Activated T-helper 2 cell treated with anti-CD3 and anti-CD28 coated beads, Interferon-gamma antibody, Interleukin-2, Interleukin-4, amounts not matched to agents 10 μg/mL and 5 μg/mL and 100 μg/mL, durations not matched to agents 14 hours and 24 hours and 36 hours (primary cell): ENCODE measurements at regions not wholly inside any gene's neighbourhood (a gene's known extent, or its start where the extent isn't known, plus 50 kb on each side); places are given as distances from the start of the nearest gene placed in this dataset.
"Not testable (repeated sequence)": the region's sequence is repeated elsewhere in the genome, so short reads cannot be mapped to it uniquely, and the experiment has no call there.

Source experiments
- DNase-seq: peaks from one replicate; pipeline ENCODE4 v3.0.0; 2021; ENCODE audit warnings: low spot score
- H3K27ac Mint-ChIP-seq: one replicate; pipeline ENCODE4 v1.8.0; 2021; ENCODE audit warnings: mixed read lengths
- H3K27me3 Mint-ChIP-seq: one replicate; pipeline ENCODE4 v1.8.0; 2021; ENCODE audit warnings: low read depth, mixed read lengths
- H3K36me3 Mint-ChIP-seq: one replicate; pipeline ENCODE4 v1.8.0; 2021; ENCODE audit warnings: low read depth, mixed read lengths
- H3K4me1 Mint-ChIP-seq: one replicate; pipeline ENCODE4 v1.8.0; 2021; ENCODE audit warnings: low read depth, mixed read lengths
- H3K4me3 Mint-ChIP-seq: one replicate; pipeline ENCODE4 v1.8.0; 2021; ENCODE audit warnings: low read depth, mild to moderate bottlenecking, moderate library complexity, mixed read lengths
- H3K9me3 Mint-ChIP-seq: one replicate; pipeline ENCODE4 v1.8.0; 2021; ENCODE audit warnings: mixed read lengths
- intact Hi-C: fragments of 100-400 bp; cut with micrococcal nuclease; formaldehyde crosslinking; loops from one replicate; pipeline ENCODE4 v1.15.1; 2023

DNA sequence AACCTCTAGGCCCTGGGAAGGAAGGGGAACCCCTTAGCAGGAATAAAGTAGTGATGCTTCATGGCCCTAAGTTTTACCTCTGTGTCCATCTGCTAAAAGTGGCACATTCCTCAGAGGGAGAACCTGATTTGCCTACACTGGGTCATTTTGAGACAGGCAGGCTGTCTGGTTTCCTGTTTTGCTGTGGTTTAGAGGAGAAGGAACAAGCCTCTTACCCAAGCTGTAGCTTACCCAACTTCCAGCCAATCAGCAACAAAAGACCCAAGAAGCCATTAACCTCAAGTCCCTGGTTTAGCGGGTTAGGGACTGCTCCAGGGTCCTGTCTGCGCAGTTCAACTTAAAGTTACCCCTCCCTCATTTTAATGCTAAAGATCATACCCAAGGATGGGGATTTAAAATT, 411.0 kb downstream of the MAT2B start:
- no peak overlapping the region for H3K4me3 Mint-ChIP-seq
- no peak for DNase-seq
- no peaks in the 10 kb centered on the region for H3K27me3 Mint-ChIP-seq
- peaks cover 27% of the 10 kb centered on the region for H3K9me3 Mint-ChIP-seq
- no peaks in the 10 kb centered on the region for H3K4me1 Mint-ChIP-seq
- H3K36me3 Mint-ChIP-seq, result no peaks in the 10 kb centered on the region
- no peak overlapping the region for H3K27ac Mint-ChIP-seq
- intact Hi-C loops, result no loop called here

- Mint-ChIP-seq H3K4me3 (no peak overlapping the region), H3K9me3 (peaks cover 23% of the 10 kb centered on the region), H3K27me3 (no peaks in the 10 kb centered on the region), H3K36me3 (no peaks in the 10 kb centered on the region), H3K4me1 (no peaks in the 10 kb centered on the region), H3K27ac (no peak overlapping the region)
- DNase-seq, result no peak
- intact Hi-C loops, result no loop called here
These were observed 411.4 kb downstream of the MAT2B start for GRCh38 chr5:163916861-163917260.

GRCh38 chr5:163917747-163918146, 412.3 kb downstream of the MAT2B start:
- H3K4me1 Mint-ChIP-seq, result no peaks in the 10 kb centered on the region

DNA sequence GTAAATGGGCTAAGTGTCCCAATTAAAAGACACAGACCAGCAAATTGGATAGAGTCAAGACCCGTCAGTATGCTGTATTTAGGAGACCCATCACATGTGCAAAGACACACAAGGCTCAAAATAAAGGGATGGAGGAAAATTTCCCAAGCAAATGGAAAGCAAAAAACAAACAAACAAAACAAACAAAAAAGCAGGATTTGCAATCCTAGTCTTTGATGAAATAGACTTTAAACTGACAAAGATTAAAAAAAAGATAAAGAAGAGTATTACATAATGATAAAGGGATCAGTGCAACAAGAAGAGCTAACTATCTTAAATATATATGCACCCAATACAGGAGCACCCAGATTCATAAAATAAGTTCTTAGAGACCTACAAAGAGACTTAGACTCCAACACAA, 429.6 kb downstream of the MAT2B start:
- not testable (repeated sequence) for DNase-seq, H3K27me3 Mint-ChIP-seq

More at GRCh38 chr5:163917747-163918146, 412.3 kb downstream of the MAT2B start:
- no peaks in the 10 kb centered on the region for H3K27me3 Mint-ChIP-seq
- H3K4me3 Mint-ChIP-seq, result no peak overlapping the region
- no peaks in the 10 kb centered on the region for H3K36me3 Mint-ChIP-seq
- no peak for DNase-seq
- intact Hi-C loops, result no loop called here
- no peak overlapping the region for H3K27ac Mint-ChIP-seq
- peaks cover 23% of the 10 kb centered on the region for H3K9me3 Mint-ChIP-seq

DNA sequence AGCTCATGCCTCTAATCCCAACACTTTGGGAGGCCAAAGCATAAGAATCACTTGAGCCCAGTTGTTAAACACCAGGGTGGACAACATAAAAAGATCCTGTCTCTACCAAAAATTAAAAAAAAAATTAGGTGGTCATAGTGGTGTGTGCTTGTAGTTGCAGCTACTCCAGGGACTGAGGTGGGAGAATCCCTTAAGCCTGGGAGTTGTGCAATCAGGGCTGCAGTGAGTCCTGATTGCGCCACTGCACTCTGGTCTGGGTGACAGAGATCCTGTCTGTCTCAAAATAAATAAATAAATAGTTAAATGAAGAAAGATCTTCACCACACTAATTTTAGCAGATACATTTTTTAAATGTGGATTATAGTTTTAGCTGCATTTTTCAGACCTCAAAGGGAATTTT, 433.2 kb downstream of the MAT2B start:
- no peaks in the 10 kb centered on the region for H3K27me3 Mint-ChIP-seq
- H3K4me3 Mint-ChIP-seq, result no peak overlapping the region
- H3K4me1 Mint-ChIP-seq, result no peaks in the 10 kb centered on the region
- no peaks in the 10 kb centered on the region for H3K36me3 Mint-ChIP-seq
- peaks cover 12% of the 10 kb centered on the region for H3K9me3 Mint-ChIP-seq
- DNase-seq, result no peak
- no peak overlapping the region for H3K27ac Mint-ChIP-seq
- intact Hi-C loops, result no loop called here

More for the DNA sequence above, 429.6 kb downstream of the MAT2B start:
- H3K4me1 Mint-ChIP-seq, H3K27ac Mint-ChIP-seq, H3K36me3 Mint-ChIP-seq, H3K4me3 Mint-ChIP-seq, intact Hi-C loops: not testable (repeated sequence)
- peaks cover 12% of the 10 kb centered on the region for H3K9me3 Mint-ChIP-seq

DNA sequence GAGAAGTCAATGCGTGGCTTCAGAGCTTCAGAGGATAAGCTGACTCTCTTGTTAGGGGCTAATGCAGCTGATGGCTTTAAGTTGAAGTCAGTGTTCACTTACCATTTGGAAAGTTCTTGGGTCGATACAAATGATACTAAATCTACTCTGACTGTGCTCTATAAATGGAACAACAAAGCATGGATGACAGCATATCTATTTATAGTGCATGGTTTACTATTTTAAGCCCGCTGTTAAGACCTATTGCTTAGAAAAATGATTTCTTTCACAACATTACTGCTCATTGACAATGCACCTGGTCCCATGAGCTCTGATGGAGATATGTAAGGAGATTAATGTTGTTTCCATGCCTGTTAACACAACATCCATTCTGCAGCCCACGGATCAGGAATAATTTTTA, 435.7 kb downstream of the MAT2B start:
- no peaks in the 10 kb centered on the region for H3K4me1 Mint-ChIP-seq
- no peaks in the 10 kb centered on the region for H3K36me3 Mint-ChIP-seq
- DNase-seq, result no peak
- no peaks in the 10 kb centered on the region for H3K9me3 Mint-ChIP-seq
- no peak overlapping the region for H3K27ac Mint-ChIP-seq
- H3K27me3 Mint-ChIP-seq, result no peaks in the 10 kb centered on the region
- H3K4me3 Mint-ChIP-seq, result no peak overlapping the region
- intact Hi-C loops, result no loop called here

DNA sequence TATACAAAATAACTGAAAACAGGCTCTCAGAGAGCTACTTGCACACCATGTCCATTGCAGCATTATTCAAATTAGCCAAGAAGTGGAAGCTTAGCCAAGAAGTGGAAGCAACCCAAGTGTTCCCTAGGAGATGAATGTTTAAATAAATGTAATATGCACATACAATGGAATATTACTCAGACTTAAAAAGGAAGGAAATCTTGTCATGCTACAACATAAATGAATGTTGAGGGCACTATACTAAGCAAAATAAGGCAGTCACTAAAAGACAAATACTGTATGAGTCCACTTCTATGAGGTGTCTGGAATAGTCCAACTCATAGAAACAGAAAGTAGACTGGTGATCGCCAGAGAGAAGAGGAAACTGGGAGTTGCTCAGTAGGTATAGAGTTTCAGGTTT, 438.1 kb downstream of the MAT2B start:
- H3K4me1 Mint-ChIP-seq, result no peaks in the 10 kb centered on the region
- peaks cover 1% of the 10 kb centered on the region for H3K9me3 Mint-ChIP-seq
- H3K27me3 Mint-ChIP-seq, result no peaks in the 10 kb centered on the region
- H3K4me3 Mint-ChIP-seq, result no peak overlapping the region
- intact Hi-C loops, result no loop called here
- DNase-seq, result no peak
- H3K36me3 Mint-ChIP-seq, result no peaks in the 10 kb centered on the region
- H3K27ac Mint-ChIP-seq, result no peak overlapping the region

DNA sequence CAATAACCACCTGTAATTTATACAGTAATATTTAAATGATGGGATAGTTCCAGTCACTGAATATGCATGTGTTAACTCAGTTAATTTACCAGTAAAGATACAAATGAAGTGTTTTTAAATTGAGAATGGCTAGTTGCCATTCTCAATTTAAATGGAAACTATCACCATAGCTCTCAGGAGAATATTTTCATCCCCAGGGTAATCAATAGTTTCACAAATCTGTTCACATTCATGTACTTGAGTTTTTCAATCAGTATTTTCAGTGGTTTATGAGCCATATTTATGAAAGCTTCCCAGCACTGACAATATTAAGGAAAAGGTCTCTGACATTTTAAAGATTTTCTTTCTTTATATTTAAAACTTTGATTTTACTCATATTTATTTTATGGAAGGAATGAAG, 439.3 kb downstream of the MAT2B start:
- Mint-ChIP-seq H3K4me3 (no peak overlapping the region), H3K9me3 (peaks cover 6% of the 10 kb centered on the region), H3K27ac (no peak overlapping the region), H3K4me1 (no peaks in the 10 kb centered on the region), H3K27me3 (no peaks in the 10 kb centered on the region), H3K36me3 (no peaks in the 10 kb centered on the region)
- intact Hi-C loops, result no loop called here
- no peak for DNase-seq

DNA sequence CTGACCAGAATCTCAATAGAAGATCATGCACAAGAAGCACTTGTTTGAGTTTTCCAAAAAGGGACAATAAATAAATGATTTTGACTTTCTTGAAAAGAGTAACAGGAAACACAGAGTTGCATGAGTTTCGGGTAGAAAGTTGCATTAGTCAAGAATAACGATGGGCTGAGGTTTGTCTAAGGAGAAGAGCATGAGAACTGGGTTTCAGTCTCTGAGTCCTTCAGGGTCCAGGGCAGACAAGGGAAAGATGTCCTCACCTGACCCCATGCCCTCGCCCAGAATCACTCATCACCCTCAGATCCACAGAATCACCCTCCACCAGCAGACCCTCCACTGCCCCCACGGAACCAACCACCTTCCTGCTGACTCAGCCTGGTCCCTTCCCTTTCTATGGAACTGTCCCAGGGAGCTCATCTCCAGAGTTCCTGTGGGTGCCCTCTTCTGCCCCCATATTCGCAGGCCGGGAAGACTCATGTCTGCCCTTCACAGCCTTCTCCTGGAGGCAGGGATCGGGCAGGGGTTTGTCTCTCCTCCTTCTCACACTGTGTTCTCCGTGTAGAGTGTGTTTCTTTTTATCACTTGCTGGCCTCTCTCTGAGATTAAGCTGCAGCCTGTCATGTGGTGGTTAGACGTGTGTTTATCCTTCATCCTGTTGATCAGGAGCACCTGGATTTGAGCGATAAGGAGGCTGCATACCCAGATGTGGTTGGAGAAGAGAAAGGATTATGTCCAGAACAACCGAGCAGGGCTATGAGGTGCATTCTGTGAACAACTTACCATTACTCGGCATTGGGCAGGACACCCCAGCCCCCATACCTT, 442.6 kb downstream of the MAT2B start:
- no peaks in the 10 kb centered on the region for H3K4me1 Mint-ChIP-seq
- intact Hi-C loops, result no loop called here
- no peak overlapping the region for H3K27ac Mint-ChIP-seq
- H3K27me3 Mint-ChIP-seq, result no peaks in the 10 kb centered on the region
- no peak for DNase-seq
- no peak overlapping the region for H3K4me3 Mint-ChIP-seq
- no peaks in the 10 kb centered on the region for H3K36me3 Mint-ChIP-seq
- peaks cover 6% of the 10 kb centered on the region for H3K9me3 Mint-ChIP-seq

- Mint-ChIP-seq H3K36me3 (no peaks in the 10 kb centered on the region), H3K4me3 (no peak overlapping the region), H3K4me1 (no peaks in the 10 kb centered on the region), H3K27ac (no peak overlapping the region), H3K9me3 (peaks cover 6% of the 10 kb centered on the region), H3K27me3 (no peaks in the 10 kb centered on the region)
- intact Hi-C loops, result no loop called here
- no peak for DNase-seq
These were observed 444.8 kb downstream of the MAT2B start for GRCh38 chr5:163950248-163950647.

- Mint-ChIP-seq H3K27ac (no peak overlapping the region), H3K9me3 (peaks cover 6% of the 10 kb centered on the region), H3K4me1 (no peaks in the 10 kb centered on the region), H3K27me3 (no peaks in the 10 kb centered on the region), H3K36me3 (no peaks in the 10 kb centered on the region), H3K4me3 (no peak overlapping the region)
- intact Hi-C loops, result no loop called here
- no peak for DNase-seq
These were observed 445.6 kb downstream of the MAT2B start for GRCh38 chr5:163951069-163951468.

- Mint-ChIP-seq H3K36me3 (no peaks in the 10 kb centered on the region), H3K27me3 (no peaks in the 10 kb centered on the region)
- no peak for DNase-seq
These were observed 448.5 kb downstream of the MAT2B start for GRCh38 chr5:163953901-163954300.

GRCh38 chr5:163961230-163961629, 455.8 kb downstream of the MAT2B start:
- H3K27me3 Mint-ChIP-seq, H3K27ac Mint-ChIP-seq, H3K36me3 Mint-ChIP-seq, DNase-seq, intact Hi-C loops, H3K4me1 Mint-ChIP-seq, H3K9me3 Mint-ChIP-seq, H3K4me3 Mint-ChIP-seq: not testable (repeated sequence)

More at GRCh38 chr5:163953901-163954300, 448.5 kb downstream of the MAT2B start:
- intact Hi-C loops, result no loop called here
- Mint-ChIP-seq H3K4me3 (no peak overlapping the region), H3K9me3 (peaks cover under 1% of the 10 kb centered on the region), H3K27ac (no peak overlapping the region), H3K4me1 (no peaks in the 10 kb centered on the region)
